Vagina (tissue), 2 donors: ENCODE measurements at regions not wholly inside any gene's neighbourhood (a gene's known extent, or its start where the extent isn't known, plus 50 kb on each side); places are given as distances from the start of the nearest gene placed in this dataset.

ENCODE experiments used
- POLR2A ChIP-seq, 2 donors: fragments of 450-650 bp; IDR thresholded peaks; one replicate each; pipeline ENCODE4 v1.6.1; 2017; ENCODE audit warnings: antibody characterized with exemption in 2 of 2, mild to moderate bottlenecking in 2 of 2, moderate library complexity in 2 of 2
- POLR2AphosphoS5 ChIP-seq, 2 donors: sonication (generic); formaldehyde crosslinking; IDR thresholded peaks; one replicate each; pipeline ENCODE4 v1.9.0; 2017; ENCODE audit warnings: antibody characterized with exemption in 2 of 2, mild to moderate bottlenecking in 2 of 2, low read depth in 1 of 2; ENCODE audit not compliant: insufficient read depth in 1 of 2
- TF ChIP-seq, protein P1 (sequence below), 3 experiments: fragments of 450-650 bp in 2 of 3; fragments of 200-600 bp in 1 of 3; sonication (generic) in 1 of 3; IDR thresholded peaks; one replicate each; pipeline ENCODE4 v1.5.1; 2017 to 2019; ENCODE audit warnings: antibody characterized with exemption in 3 of 3, mild to moderate bottlenecking in 2 of 3, moderate library complexity in 2 of 3

DNA sequence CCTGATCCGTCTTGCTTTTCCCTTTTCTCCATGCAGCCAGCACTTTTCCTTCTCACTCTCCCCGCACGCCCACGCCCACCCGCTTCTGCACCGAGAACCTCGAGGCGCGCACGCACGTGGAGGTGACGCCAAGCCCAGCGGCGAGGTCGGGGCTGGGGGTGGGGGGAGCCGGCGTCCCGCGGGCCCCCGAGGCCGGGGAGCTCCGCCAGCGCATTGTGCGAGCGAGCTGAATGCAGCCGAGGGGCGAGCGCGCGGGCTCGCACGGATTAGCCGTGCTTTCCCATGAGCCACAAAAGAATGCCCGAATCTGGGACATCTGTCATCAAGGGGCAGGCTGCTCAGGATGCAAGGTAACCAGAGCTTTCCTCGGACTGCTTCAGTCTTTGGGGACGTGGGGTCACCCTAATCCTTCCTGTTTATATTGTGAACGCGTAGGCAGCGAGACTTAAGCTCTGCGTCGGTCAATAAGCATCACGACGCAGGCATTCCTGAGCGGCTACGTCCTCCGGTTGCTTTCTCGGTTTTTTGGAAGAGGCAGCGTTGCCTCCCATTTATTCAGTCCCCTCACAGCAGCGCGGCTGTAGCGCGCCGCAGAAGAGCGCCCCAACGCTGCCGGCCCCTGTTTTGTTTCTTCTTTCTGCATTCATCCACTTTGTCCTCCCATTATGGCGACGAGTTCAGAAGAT is 67.3 kb upstream of the AKT3 start:
- TF ChIP-seq, protein P1, sequence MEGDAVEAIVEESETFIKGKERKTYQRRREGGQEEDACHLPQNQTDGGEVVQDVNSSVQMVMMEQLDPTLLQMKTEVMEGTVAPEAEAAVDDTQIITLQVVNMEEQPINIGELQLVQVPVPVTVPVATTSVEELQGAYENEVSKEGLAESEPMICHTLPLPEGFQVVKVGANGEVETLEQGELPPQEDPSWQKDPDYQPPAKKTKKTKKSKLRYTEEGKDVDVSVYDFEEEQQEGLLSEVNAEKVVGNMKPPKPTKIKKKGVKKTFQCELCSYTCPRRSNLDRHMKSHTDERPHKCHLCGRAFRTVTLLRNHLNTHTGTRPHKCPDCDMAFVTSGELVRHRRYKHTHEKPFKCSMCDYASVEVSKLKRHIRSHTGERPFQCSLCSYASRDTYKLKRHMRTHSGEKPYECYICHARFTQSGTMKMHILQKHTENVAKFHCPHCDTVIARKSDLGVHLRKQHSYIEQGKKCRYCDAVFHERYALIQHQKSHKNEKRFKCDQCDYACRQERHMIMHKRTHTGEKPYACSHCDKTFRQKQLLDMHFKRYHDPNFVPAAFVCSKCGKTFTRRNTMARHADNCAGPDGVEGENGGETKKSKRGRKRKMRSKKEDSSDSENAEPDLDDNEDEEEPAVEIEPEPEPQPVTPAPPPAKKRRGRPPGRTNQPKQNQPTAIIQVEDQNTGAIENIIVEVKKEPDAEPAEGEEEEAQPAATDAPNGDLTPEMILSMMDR (IDR thresholded peaks at IDR 0.05): no peak
- TF ChIP-seq POLR2A (IDR thresholded peaks at IDR 0.05) (no peak), POLR2AphosphoS5 (IDR thresholded peaks at IDR 0.05; ENCODE audit: insufficient read depth in 1 of 2, low read depth in 1 of 2) (peak in 1 of 2 donors; percentile 63)
